ENCODE measurements at regions not wholly inside any gene's neighbourhood (a gene's known extent, or its start where the extent isn't known, plus 50 kb on each side); places are given as distances from the start of the nearest gene placed in this dataset.

DNA sequence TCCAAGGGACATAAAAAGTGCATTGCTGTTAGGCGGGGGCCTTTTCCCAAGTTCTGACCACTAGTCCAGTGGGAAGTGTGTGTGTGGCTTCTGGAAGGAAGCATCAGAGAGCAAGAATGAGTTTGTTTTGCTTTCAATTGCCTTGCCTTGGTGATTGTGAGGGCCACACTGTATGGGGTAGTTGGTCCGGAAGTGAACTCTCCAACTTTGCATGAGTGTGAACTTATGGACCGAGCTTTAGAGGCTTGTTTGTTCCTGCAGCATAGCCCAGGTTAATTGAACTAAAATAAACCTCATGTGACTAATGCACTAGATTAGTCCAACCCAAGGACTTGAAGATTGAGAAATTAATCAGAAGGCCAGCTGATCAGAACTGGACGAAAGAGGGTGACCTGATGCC, 171.7 kb downstream of the NR2F2 start:
- TF ChIP-seq, protein P1, sequence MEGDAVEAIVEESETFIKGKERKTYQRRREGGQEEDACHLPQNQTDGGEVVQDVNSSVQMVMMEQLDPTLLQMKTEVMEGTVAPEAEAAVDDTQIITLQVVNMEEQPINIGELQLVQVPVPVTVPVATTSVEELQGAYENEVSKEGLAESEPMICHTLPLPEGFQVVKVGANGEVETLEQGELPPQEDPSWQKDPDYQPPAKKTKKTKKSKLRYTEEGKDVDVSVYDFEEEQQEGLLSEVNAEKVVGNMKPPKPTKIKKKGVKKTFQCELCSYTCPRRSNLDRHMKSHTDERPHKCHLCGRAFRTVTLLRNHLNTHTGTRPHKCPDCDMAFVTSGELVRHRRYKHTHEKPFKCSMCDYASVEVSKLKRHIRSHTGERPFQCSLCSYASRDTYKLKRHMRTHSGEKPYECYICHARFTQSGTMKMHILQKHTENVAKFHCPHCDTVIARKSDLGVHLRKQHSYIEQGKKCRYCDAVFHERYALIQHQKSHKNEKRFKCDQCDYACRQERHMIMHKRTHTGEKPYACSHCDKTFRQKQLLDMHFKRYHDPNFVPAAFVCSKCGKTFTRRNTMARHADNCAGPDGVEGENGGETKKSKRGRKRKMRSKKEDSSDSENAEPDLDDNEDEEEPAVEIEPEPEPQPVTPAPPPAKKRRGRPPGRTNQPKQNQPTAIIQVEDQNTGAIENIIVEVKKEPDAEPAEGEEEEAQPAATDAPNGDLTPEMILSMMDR (conservative IDR thresholded peaks at IDR 0.05 in 1 of 2, IDR thresholded peaks at IDR 0.05 in 1 of 2; ENCODE audit: low read depth in 1 of 2, low read length in 2 of 2): no peak
- TF ChIP-seq EZH2 (IDR thresholded peaks at IDR 0.05; ENCODE audit: low read length, missing control alignments): no peak

Data from fibroblast of lung (primary cell).